Sciatic nerve (tissue), 2 donors: ENCODE measurements at regions not wholly inside any gene's neighbourhood (a gene's known extent, or its start where the extent isn't known, plus 50 kb on each side); places are given as distances from the start of the nearest gene placed in this dataset.
"Not testable (repeated sequence)": the region's sequence is repeated elsewhere in the genome, so short reads cannot be mapped to it uniquely, and the experiment has no call there.

Experiments
- ATAC-seq: fragments of 200-7000 bp; cut with Tn5 transposase; one replicate; pipeline ENCODE4 v1.9.1; 2020; ENCODE audit warnings: mild to moderate bottlenecking, moderate library complexity
- DNase-seq: peaks from one replicate; pipeline ENCODE4 v3.0.0-alpha.2; 2020; ENCODE audit warnings: low spot score
- intact Hi-C: fragments of 100-400 bp; cut with DNase I; formaldehyde crosslinking; loops from one replicate; pipeline ENCODE4 v1.14.2; 2022
- donor health status: DM: no; HTN: no; CAD: no.
- donor health status: DM: no; HTN: no; CAD: no.

GRCh38 chr16:55055262-55055661 is 124.6 kb downstream of the IRX5 start:
- DNase-seq (no peak), ATAC-seq (no peak)
- intact Hi-C loops, result no loop called here

- intact Hi-C loops, result no loop called here
- DNase-seq, result no peak
- ATAC-seq, result no peak
These were observed 126.1 kb downstream of the IRX5 start for GRCh38 chr16:55056585-55057401.

GRCh38 chr16:55057866-55058265 is 127.2 kb downstream of the IRX5 start:
- ATAC-seq (no peak), DNase-seq (no peak)
- intact Hi-C loops, result no loop called here

- intact Hi-C loops, result no loop called here
- DNase-seq (no peak), ATAC-seq (no peak)
These were observed 127.9 kb downstream of the IRX5 start for GRCh38 chr16:55058576-55058975.

- intact Hi-C loops, result no loop called here
- no peak for ATAC-seq
- DNase-seq, result no peak
These were observed 128.5 kb downstream of the IRX5 start for GRCh38 chr16:55059146-55059545.

- intact Hi-C loops, result no loop called here
- ATAC-seq, result no peak
- no peak for DNase-seq
These were observed 130.5 kb downstream of the IRX5 start for GRCh38 chr16:55061126-55061525.

- intact Hi-C loops, result no loop called here
- DNase-seq (no peak), ATAC-seq (no peak)
These were observed 131.8 kb downstream of the IRX5 start for GRCh38 chr16:55062442-55062841.

- intact Hi-C loops, result no loop called here
- ATAC-seq (no peak), DNase-seq (no peak)
These were observed 142.3 kb downstream of the IRX5 start for GRCh38 chr16:55072976-55073375.

- ATAC-seq, result no peak
- DNase-seq, result no peak
- intact Hi-C loops, result no loop called here
These were observed 143.2 kb downstream of the IRX5 start for GRCh38 chr16:55073830-55074229.

GRCh38 chr16:55075208-55075607 is 144.5 kb downstream of the IRX5 start:
- DNase-seq, ATAC-seq, intact Hi-C loops: not testable (repeated sequence)

GRCh38 chr16:55076053-55076452 is 145.4 kb downstream of the IRX5 start:
- DNase-seq, result no peak
- no peak for ATAC-seq
- intact Hi-C loops, result no loop called here

- no peak for DNase-seq
- intact Hi-C loops, result no loop called here
- no peak for ATAC-seq
These were observed 146.6 kb downstream of the IRX5 start for GRCh38 chr16:55077266-55077665.

- ATAC-seq (no peak), DNase-seq (no peak)
- intact Hi-C loops, result no loop called here
These were observed 147.5 kb downstream of the IRX5 start for GRCh38 chr16:55078153-55078552.

- DNase-seq (no peak), ATAC-seq (no peak)
- intact Hi-C loops, result no loop called here
These were observed 148.2 kb downstream of the IRX5 start for GRCh38 chr16:55078699-55079410.

- DNase-seq (no peak), ATAC-seq (no peak)
- intact Hi-C loops, result no loop called here
These were observed 151.2 kb downstream of the IRX5 start for GRCh38 chr16:55081622-55082590.

- ATAC-seq (no peak), DNase-seq (no peak)
- intact Hi-C loops, result no loop called here
These were observed 151.9 kb downstream of the IRX5 start for GRCh38 chr16:55082591-55082976.

- intact Hi-C loops, result no loop called here
- no peak for DNase-seq
- no peak for ATAC-seq
These were observed 152.4 kb downstream of the IRX5 start for GRCh38 chr16:55083052-55083451.

- DNase-seq, result no peak
- no peak for ATAC-seq
- intact Hi-C loops, result no loop called here
These were observed 157.4 kb downstream of the IRX5 start for GRCh38 chr16:55088098-55088497.

- intact Hi-C loops, result no loop called here
- no peak for DNase-seq
- no peak for ATAC-seq
These were observed 158.9 kb downstream of the IRX5 start for GRCh38 chr16:55089600-55089999.
